DND-41 (cell line): ENCODE measurements at regions not wholly inside any gene's neighbourhood (a gene's known extent, or its start where the extent isn't known, plus 50 kb on each side); places are given as distances from the start of the nearest gene placed in this dataset.

Experiments
- CTCF ChIP-seq: IDR thresholded peaks from 2 replicates; pipeline ENCODE4 v1.5.1; 2012; ENCODE audit warnings: borderline replicate concordance, low read length, moderate library complexity, mild to moderate bottlenecking; ENCODE audit not compliant: poor library complexity, severe bottlenecking; ENCODE audit errors: extremely low read depth
- EZH2 ChIP-seq: IDR thresholded peaks from 3 replicates; pipeline ENCODE4 v1.6.1; 2012; ENCODE audit warnings: borderline replicate concordance, low read depth, mild to moderate bottlenecking, moderate library complexity, low read length, inconsistent platforms; ENCODE audit not compliant: severe bottlenecking

GRCh38 chr9:13778631-13779030 is 499.1 kb upstream of the MPDZ start:
- TF ChIP-seq CTCF (no peak), EZH2 (no peak)
